GM19035 (cell line): ENCODE measurements at regions not wholly inside any gene's neighbourhood (a gene's known extent, or its start where the extent isn't known, plus 50 kb on each side); places are given as distances from the start of the nearest gene placed in this dataset.
"Not testable (repeated sequence)": the region's sequence is repeated elsewhere in the genome, so short reads cannot be mapped to it uniquely, and the experiment has no call there.

Experiments
- ATAC-seq: cut with Tn5 transposase; IDR thresholded peaks from one replicate; pipeline ENCODE4 v1.9.1; 2021; ENCODE audit not compliant: unreplicated experiment

GRCh38 chr2:143935482-143935752 lies 584.5 kb downstream of the ZEB2 start:
- no peak for ATAC-seq

GRCh38 chr2:143934626-143935481 lies 585.1 kb downstream of the ZEB2 start:
- ATAC-seq = no peak

DNA sequence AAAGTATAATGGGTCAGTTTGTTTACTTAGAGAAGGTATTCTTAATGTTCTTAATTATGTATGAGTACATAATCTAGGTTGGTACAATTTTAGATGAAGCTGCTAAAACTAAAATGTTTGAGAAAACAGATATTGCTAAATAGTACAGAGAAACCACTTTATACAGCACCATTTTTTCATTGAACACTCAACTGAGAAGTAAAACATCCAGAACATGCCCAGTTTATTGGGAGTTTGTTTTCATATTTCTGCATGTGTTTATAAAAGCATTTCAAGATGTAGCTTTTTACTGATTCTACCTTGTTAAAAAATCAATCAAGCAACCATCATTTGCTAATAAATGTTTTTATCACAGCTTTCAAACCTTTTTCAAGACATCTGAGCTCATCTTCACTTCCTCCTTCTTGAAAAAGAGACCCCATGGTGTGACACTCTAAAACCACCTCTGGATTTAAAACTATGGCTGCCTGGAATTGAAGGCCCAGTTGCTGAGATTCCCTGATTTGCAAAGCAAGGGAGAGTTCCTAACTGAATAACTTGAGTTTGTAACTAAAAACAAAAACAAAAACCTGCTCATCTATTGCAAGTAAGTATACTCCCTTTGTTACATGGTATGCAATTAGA lies 585.9 kb downstream of the ZEB2 start:
- no peak for ATAC-seq

DNA sequence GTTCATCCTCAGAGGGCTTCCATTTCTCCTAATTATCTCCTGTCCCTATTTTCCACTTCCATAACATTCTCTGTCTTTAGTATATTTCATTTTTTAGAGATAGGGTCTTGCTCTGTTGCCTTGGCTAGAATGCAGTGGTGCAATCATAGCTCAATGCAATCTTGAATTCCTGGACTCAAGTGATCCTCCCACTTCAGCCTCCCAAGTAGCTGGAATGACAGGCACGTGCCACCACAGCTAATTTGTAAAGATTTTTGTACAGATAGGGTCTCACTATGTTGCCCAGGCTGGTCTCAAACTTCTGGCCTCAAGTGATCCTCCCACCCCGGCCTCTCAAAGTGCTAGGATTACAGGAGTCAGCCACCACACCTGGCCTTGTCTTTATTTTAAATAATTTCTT lies 589.0 kb downstream of the ZEB2 start:
- ATAC-seq = no peak

DNA sequence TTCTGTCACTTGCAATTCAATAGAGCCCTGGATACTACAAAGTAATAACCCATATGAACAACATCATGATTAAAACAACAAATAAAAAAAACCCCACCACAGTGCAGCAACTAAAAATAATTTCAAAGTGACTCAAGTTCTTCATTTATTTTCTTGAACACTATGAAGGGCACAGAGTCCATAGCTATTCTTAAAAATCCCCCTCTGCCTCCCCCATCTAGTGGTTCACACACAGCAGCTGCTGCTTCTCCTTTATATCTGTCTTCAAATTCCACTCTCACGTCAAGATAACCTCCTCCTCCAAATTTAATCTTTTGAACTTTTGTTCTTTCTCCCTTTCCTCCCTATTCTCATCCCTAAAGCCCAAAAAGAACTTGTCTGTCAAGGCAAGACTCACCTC lies 591.3 kb downstream of the ZEB2 start:
- no peak for ATAC-seq

- no peak for ATAC-seq
Observed at GRCh38 chr2:143928184-143928583, 591.7 kb downstream of the ZEB2 start.

DNA sequence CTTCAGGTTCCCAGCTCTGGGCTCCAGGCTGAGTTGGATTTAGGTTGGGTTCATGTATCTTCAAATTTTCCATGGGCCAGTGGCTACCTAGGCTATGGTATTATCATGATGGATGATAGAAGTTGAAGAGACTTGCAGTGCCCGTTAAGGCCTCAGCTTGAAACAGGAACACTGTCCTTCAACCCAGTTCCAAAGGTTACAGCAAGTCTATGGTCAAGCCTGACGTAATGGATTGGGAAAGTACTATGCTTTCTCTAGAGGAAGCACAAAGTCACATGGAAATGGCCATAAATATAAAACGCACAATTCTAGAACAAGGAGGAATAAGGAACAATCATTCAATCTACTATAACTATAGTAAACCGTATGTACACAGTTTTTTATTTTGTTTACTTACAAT lies 593.2 kb downstream of the ZEB2 start:
- ATAC-seq = no peak

- not testable (repeated sequence) for ATAC-seq
Observed at GRCh38 chr2:143922261-143922830, 597.6 kb downstream of the ZEB2 start.

GRCh38 chr2:143918465-143918989 lies 601.4 kb downstream of the ZEB2 start:
- no peak for ATAC-seq

DNA sequence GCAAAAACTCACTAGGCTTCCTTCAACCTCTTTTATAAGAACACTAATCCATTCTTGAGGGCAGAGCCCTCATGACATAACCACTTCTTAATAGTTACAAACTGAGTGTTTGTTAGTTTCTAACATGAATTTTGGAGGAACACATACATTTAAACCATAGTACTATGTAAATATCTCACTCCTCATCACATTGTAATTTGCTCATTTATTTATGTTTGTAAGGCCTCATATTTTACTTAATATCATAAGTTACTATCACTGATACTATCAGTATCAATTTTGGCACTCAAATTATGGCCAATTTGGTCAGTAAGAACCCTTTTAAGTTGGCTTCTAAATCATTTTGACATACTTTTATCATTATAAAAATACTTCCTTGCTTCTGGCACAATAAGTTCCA lies 603.1 kb downstream of the ZEB2 start:
- ATAC-seq = no peak

- no peak for ATAC-seq
Observed at GRCh38 chr2:143909577-143910353, 610.2 kb downstream of the ZEB2 start.

- no peak for ATAC-seq
Observed at GRCh38 chr2:143908843-143909242, 611.1 kb downstream of the ZEB2 start.

GRCh38 chr2:143907801-143908200 lies 612.1 kb downstream of the ZEB2 start:
- no peak for ATAC-seq

DNA sequence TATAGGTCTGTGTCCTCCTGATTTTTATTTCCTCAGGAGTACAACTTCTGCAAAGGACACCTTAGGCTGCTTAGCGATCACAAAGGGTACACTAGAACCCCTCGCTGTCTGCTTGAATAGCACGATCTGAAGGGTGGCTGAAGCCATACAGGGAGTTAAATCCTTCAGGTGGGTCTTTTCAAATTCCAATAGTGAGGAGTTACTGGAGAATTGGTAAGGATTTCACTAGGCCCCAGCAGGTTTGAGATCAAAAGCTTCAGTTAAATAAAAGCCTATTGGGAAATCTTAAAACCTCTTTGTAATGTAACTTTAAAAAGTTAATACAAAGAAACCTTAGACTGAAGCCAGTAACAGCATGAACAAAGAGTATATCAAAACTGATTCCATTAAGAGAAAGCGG lies 613.1 kb downstream of the ZEB2 start:
- ATAC-seq = no peak

GRCh38 chr2:143905587-143905986 lies 614.3 kb downstream of the ZEB2 start:
- no peak for ATAC-seq

DNA sequence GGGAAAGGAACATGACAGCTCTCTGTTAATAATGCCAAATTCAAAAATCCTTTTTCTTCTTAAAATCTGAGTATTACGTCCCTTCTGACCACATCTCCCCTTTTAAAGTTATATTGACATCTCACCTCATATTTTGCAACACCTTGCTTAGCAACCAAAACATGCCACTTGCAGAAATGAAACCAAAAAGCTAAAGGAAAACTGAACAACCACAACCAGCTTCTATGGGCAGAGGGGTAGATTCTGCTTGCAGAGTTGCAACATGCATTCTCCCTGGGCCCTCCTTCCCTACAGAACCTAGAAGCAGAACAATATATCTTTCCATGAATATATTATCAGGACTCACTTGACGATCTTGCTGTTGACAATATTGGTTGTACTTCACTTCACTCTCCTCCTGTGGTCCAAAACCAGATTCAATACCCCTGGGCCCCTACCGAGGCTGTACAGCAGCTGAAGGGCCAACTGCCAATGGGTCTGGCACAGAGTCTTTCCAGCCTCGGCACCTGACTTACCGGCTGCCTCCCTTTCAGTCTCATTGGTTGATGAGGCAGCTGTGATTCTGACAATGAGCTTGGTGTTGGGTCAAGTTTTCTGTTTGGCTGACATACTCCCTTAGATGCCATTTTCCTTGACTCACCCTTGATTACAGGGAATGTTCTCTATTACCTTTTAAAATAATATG lies 616.6 kb downstream of the ZEB2 start:
- no peak for ATAC-seq

DNA sequence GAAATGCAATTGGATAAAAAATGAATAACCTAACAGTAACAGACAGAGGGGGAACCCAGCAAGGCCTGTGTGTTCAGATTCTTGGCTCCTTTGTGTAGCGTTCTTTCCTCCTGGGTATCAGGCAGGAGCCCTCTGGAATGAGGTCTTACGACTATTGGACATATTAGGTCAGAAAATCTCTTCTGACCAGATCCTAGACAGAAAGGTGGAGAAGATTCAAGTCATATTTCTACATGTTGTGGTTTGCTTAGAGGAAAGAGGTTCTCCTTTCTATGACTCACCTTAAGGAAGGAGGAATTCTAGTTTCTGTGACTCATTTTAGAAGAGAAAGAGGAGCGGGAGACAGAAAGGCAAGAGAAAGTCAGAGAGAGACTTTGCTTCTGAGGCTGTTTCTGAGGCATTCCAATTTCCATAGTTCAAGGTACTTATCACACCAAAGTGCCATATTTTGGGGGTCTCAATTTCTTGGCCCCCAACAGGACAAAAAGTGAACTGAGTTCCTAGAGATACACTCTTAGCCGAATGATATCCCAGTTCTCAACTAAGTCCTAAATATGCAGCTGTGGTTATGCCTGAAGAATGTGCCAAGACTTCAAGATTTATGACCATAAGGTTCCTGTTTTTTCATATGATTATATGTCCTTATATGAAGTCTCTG lies 618.6 kb downstream of the ZEB2 start:
- ATAC-seq = no peak

GRCh38 chr2:143899987-143900386 lies 619.9 kb downstream of the ZEB2 start:
- no peak for ATAC-seq

DNA sequence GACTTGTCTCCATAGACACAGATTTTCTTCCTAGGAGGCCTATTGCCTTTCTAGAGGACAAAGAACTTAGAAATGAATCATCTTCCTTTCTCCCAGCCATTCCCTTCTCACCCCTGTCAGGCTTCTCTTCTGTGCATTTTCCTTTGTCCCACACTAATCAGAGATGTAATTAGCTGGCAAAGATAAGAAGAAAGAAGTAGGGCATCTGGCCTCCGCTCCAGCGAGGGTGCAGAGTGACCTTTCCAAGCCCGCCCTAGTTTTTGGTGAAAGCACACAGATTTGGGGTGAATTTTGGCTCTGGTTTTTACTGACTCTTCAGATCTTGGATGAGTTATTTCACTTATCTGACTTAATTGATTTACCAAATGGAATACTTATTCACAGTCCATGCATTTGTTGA lies 626.5 kb downstream of the ZEB2 start:
- ATAC-seq = no peak

DNA sequence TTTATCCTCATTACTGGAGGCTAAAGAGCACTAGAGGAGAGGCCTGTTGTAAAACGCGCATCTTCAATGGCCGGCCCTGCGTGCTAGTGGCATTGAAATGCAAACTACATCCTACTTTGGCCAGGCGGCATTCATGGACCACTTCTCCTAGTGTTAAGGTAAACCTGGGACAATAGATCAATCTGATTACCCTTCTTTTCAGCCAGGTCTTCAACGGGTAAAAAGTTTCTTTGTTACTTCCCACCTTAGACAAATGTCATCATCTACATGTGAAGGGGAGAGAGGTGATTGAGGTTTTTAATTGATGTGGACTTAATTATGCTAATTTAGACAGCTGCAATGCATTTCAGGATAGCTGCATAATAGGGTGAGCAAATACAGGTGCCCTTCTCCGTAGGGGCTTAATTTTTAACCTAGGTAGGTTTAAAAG lies 628.0 kb downstream of the ZEB2 start:
- ATAC-seq = no peak
